ENCODE measurements at regions not wholly inside any gene's neighbourhood (a gene's known extent, or its start where the extent isn't known, plus 50 kb on each side); places are given as distances from the start of the nearest gene placed in this dataset.

GRCh38 chr2:41741951-41742595 lies 305.7 kb upstream of the PKDCC start:
- TF ChIP-seq PHF8 (IDR thresholded peaks at IDR 0.05; ENCODE audit: borderline replicate concordance, low read depth) (no peak), EP300 (IDR thresholded peaks at IDR 0.05) (no peak), RAD21 (conservative IDR thresholded peaks at IDR 0.05 in 1 of 2, IDR thresholded peaks at IDR 0.05 in 1 of 2) (no peak), POLR2A (IDR thresholded peaks at IDR 0.05; ENCODE audit: low read length) (no peak), EHMT2 (IDR thresholded peaks at IDR 0.05; ENCODE audit: low read depth) (no peak), CEBPB (IDR thresholded peaks at IDR 0.05) (no peak), MYC (IDR thresholded peaks at IDR 0.05; ENCODE audit: borderline replicate concordance, low read length) (no peak)
- TF ChIP-seq, protein P1, sequence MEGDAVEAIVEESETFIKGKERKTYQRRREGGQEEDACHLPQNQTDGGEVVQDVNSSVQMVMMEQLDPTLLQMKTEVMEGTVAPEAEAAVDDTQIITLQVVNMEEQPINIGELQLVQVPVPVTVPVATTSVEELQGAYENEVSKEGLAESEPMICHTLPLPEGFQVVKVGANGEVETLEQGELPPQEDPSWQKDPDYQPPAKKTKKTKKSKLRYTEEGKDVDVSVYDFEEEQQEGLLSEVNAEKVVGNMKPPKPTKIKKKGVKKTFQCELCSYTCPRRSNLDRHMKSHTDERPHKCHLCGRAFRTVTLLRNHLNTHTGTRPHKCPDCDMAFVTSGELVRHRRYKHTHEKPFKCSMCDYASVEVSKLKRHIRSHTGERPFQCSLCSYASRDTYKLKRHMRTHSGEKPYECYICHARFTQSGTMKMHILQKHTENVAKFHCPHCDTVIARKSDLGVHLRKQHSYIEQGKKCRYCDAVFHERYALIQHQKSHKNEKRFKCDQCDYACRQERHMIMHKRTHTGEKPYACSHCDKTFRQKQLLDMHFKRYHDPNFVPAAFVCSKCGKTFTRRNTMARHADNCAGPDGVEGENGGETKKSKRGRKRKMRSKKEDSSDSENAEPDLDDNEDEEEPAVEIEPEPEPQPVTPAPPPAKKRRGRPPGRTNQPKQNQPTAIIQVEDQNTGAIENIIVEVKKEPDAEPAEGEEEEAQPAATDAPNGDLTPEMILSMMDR (IDR thresholded peaks at IDR 0.05): no peak
- TF ChIP-seq, protein P2, sequence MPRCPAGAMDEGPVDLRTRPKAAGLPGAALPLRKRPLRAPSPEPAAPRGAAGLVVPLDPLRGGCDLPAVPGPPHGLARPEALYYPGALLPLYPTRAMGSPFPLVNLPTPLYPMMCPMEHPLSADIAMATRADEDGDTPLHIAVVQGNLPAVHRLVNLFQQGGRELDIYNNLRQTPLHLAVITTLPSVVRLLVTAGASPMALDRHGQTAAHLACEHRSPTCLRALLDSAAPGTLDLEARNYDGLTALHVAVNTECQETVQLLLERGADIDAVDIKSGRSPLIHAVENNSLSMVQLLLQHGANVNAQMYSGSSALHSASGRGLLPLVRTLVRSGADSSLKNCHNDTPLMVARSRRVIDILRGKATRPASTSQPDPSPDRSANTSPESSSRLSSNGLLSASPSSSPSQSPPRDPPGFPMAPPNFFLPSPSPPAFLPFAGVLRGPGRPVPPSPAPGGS (IDR thresholded peaks at IDR 0.05): no peak

Data from A549 (cell line).